Activated CD8-positive, alpha-beta T cell treated with anti-CD3 and anti-CD28 coated beads, Interleukin-2, amount 10 ng/mL, durations not matched to agents 7 days and 5 days (primary cell): ENCODE measurements at regions not wholly inside any gene's neighbourhood (a gene's known extent, or its start where the extent isn't known, plus 50 kb on each side); places are given as distances from the start of the nearest gene placed in this dataset.
"Not testable (repeated sequence)": the region's sequence is repeated elsewhere in the genome, so short reads cannot be mapped to it uniquely, and the experiment has no call there.

Experiments
- ATAC-seq: fragments of 150-1000 bp; cut with Tn5 transposase; one replicate; pipeline ENCODE4 v1.10.0; 2021; ENCODE audit warnings: moderate library complexity
- CTCF ChIA-PET: fragments of 350-600 bp; sonication (Branson Sonifier 250); formaldehyde crosslinking; loops from one replicate; lab custom pipeline; 2021; ENCODE audit warnings: antibody characterized with exemption; lab: Charles Lee
- POLR2A ChIA-PET: fragments of 350-600 bp; sonication (Branson Sonifier 250); formaldehyde crosslinking; loops from one replicate; lab custom pipeline; 2021; ENCODE audit warnings: antibody characterized with exemption; lab: Charles Lee
- DNase-seq: peaks from one replicate; pipeline ENCODE4 v3.0.0-alpha.2; 2020
- H3K27ac Mint-ChIP-seq: one replicate; pipeline ENCODE4 v1.8.0; 2021; ENCODE audit warnings: mild to moderate bottlenecking, mixed read lengths
- H3K27me3 Mint-ChIP-seq: one replicate; pipeline ENCODE4 v1.8.0; 2021; ENCODE audit warnings: low read depth, mixed read lengths
- H3K36me3 Mint-ChIP-seq: one replicate; pipeline ENCODE4 v1.8.0; 2021; ENCODE audit warnings: low read depth, mixed read lengths
- H3K4me1 Mint-ChIP-seq: one replicate; pipeline ENCODE4 v1.8.0; 2021; ENCODE audit warnings: low read depth, mixed read lengths
- H3K4me3 Mint-ChIP-seq: one replicate; pipeline ENCODE4 v1.8.0; 2021; ENCODE audit warnings: mild to moderate bottlenecking, mixed read lengths
- H3K9me3 Mint-ChIP-seq: one replicate; pipeline ENCODE4 v1.8.0; 2022; ENCODE audit warnings: mixed read lengths; ENCODE audit not compliant: insufficient read depth

GRCh38 chr15:31193291-31193690 lies 91.8 kb upstream of the TRPM1 start:
- Mint-ChIP-seq H3K27me3 (peaks cover 23% of the 10 kb centered on the region), H3K36me3 (peaks cover 10% of the 10 kb centered on the region), H3K27ac (no peak overlapping the region), H3K4me1 (no peaks in the 10 kb centered on the region), H3K4me3 (no peak overlapping the region), H3K9me3 (peaks cover 15% of the 10 kb centered on the region)
- no peak for DNase-seq
- ATAC-seq, result no peak
- CTCF ChIA-PET, result interaction anchor here (1.3 kb wide), 1 partner anchor 295 kb away, joined by 3 read pairs; no protein-coding TSS in a partner anchor
- POLR2A ChIA-PET, result interaction anchor here (0.7 kb wide), 1 partner anchor 61 kb away, joined by 3 read pairs; no protein-coding TSS in a partner anchor

DNA sequence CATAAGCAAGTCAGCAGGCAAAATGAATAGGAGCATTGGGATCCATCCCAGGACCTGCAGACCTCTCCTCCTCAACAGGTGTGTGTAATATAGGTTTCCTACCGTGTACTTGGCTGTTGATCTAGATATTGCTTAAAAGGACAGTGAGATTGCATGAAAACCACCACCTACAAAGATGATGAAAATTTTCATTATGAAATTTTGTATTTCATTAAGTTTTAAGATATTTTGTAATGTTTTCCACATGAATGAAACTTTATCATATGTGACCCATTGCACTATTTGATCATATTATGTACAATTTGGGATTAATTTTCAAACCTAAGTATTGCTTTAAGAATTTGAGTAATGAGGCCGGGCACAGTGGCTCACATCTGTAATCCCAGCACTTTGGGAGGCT lies 94.3 kb upstream of the TRPM1 start:
- Mint-ChIP-seq H3K4me3 (no peak overlapping the region), H3K4me1 (peaks cover 6% of the 10 kb centered on the region), H3K36me3 (no peaks in the 10 kb centered on the region), H3K27me3 (peaks cover 21% of the 10 kb centered on the region), H3K27ac (no peak overlapping the region), H3K9me3 (no peaks in the 10 kb centered on the region)
- ATAC-seq (no peak), DNase-seq (no peak)
- ChIA-PET POLR2A (no interaction called here), CTCF (no interaction called here)

GRCh38 chr15:31197497-31198414 lies 96.2 kb upstream of the TRPM1 start:
- Mint-ChIP-seq H3K4me3 (no peak overlapping the region), H3K27ac (no peak overlapping the region), H3K9me3 (no peaks in the 10 kb centered on the region), H3K4me1 (peaks cover 10% of the 10 kb centered on the region), H3K36me3 (no peaks in the 10 kb centered on the region), H3K27me3 (peaks cover 14% of the 10 kb centered on the region)
- ChIA-PET POLR2A (interaction anchor here (0.6 kb wide), 1 partner anchor 194 kb away, joined by 3 read pairs; no protein-coding TSS in a partner anchor), CTCF (interaction anchor here (0.9 to 1.1 kb wide), 2 partner anchors 17 to 239 kb away, joined by 3 read pairs; no protein-coding TSS in a partner anchor)
- no peak for ATAC-seq
- peak; percentile 51 for DNase-seq

DNA sequence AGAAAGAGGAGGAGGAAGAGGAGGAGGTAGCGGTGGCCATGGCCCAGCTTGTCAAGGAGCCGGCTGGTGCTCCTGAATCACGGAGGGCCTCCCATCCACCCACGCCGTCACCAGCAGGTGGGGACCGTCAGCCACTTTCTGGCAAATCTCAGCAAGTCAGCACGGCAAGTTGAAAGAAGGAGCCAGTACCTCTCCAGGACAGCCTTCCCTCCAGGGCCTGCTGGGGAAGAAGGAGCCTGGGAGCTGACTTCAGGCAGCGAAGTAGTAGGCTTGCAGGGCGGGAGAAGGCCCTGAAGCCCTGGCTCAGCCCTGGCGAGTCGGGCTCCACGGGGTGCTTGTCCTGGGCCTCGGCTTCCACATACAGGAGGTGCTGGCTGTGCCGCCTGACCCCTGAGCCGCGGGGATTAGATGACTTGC lies 99.2 kb upstream of the TRPM1 start:
- H3K27ac Mint-ChIP-seq, result peak overlapping the region; percentile 32
- H3K4me3 Mint-ChIP-seq, result no peak overlapping the region
- ATAC-seq (peak; percentile 86), DNase-seq (peak; percentile 80)
- H3K4me1 Mint-ChIP-seq, result peaks cover 19% of the 10 kb centered on the region
- ChIA-PET POLR2A (no interaction called here), CTCF (interaction anchor here (0.6 to 3.7 kb wide), 20 partner anchors 11 to 289 kb away, joined by 3 to 41 read pairs (median 3); no protein-coding TSS in a partner anchor)
- H3K27me3 Mint-ChIP-seq, result peaks cover 14% of the 10 kb centered on the region
- no peaks in the 10 kb centered on the region for H3K9me3 Mint-ChIP-seq
- H3K36me3 Mint-ChIP-seq, result no peaks in the 10 kb centered on the region

GRCh38 chr15:31202953-31203352 lies 101.4 kb upstream of the TRPM1 start:
- peak; percentile 59 for ATAC-seq
- ChIA-PET CTCF (interaction anchor here (0.6 to 3.7 kb wide), 5 partner anchors 12 to 287 kb away, joined by 3 to 16 read pairs (median 5); no protein-coding TSS in a partner anchor), POLR2A (no interaction called here)
- Mint-ChIP-seq H3K27ac (no peak overlapping the region), H3K36me3 (no peaks in the 10 kb centered on the region), H3K4me3 (no peak overlapping the region), H3K27me3 (peaks cover 13% of the 10 kb centered on the region), H3K9me3 (no peaks in the 10 kb centered on the region), H3K4me1 (peaks cover 36% of the 10 kb centered on the region)
- peak; percentile 31 for DNase-seq

- Mint-ChIP-seq H3K27ac (no peak overlapping the region), H3K4me1 (peaks cover 40% of the 10 kb centered on the region), H3K9me3 (no peaks in the 10 kb centered on the region), H3K36me3 (no peaks in the 10 kb centered on the region), H3K27me3 (peaks cover 3% of the 10 kb centered on the region), H3K4me3 (no peak overlapping the region)
- DNase-seq (no peak), ATAC-seq (no peak)
- CTCF ChIA-PET, result no interaction called here
- POLR2A ChIA-PET, result no interaction called here
Observed at GRCh38 chr15:31203999-31204398, 102.5 kb upstream of the TRPM1 start.

DNA sequence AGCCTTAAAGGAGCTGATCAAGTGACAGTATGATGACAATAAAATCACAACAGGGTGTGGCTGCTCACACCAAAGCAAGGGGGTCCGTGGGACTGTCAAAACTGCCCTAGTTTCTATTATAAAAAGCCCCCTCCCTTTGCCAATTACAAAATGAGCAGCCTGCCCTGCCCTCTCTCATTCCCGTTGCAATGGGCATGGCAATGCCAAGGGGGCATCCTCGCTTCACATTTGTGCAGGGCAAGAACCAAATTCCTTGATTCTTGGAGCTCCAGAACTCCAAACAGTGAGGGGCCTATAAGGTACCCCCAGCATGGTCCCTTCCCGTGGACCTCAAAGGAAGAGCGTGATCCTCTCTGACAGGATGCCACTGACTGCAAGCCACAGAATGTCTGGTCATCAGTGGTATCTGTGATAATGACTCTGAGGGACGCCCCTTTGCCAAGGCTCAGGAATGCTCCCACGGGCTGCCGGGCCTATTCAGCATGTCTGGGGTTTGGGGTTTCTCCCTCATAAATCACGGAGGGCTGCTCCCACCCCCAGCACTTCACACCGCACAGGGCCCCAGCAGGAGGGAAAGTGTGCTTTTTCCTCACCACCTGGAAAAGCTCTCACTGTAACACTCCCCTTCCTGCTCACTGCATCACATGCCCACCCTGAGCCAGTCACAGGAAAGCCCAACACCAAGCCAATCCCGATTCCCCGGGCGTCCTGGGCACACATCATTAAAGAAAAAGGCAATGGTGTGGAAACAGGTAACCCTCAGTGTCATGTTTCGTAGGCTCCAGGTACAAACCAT lies 105.1 kb upstream of the TRPM1 start:
- peaks cover 8% of the 10 kb centered on the region for H3K36me3 Mint-ChIP-seq
- H3K4me1 Mint-ChIP-seq, result peaks cover 43% of the 10 kb centered on the region
- H3K27me3 Mint-ChIP-seq, result no peaks in the 10 kb centered on the region
- no peak overlapping the region for H3K27ac Mint-ChIP-seq
- POLR2A ChIA-PET, result interaction anchor here (1.7 kb wide), 1 partner anchor 120 kb away, joined by 6 read pairs; the partner anchor contains the start of gene KLF13
- DNase-seq (no peak), ATAC-seq (no peak)
- peaks cover 8% of the 10 kb centered on the region for H3K9me3 Mint-ChIP-seq
- H3K4me3 Mint-ChIP-seq, result no peak overlapping the region
- CTCF ChIA-PET, result interaction anchor here (0.8 to 2.1 kb wide), 7 partner anchors 8 to 290 kb away, joined by 3 to 8 read pairs (median 4); no protein-coding TSS in a partner anchor

GRCh38 chr15:31207246-31207645 lies 105.7 kb upstream of the TRPM1 start:
- POLR2A ChIA-PET, result interaction anchor here (1.7 kb wide), 1 partner anchor 119 kb away, joined by 6 read pairs; the partner anchor contains the start of gene KLF13
- H3K27me3 Mint-ChIP-seq, result no peaks in the 10 kb centered on the region
- CTCF ChIA-PET, result interaction anchor here (0.8 to 2.1 kb wide), 6 partner anchors 8 to 289 kb away, joined by 3 to 7 read pairs (median 4); no protein-coding TSS in a partner anchor
- peaks cover 44% of the 10 kb centered on the region for H3K4me1 Mint-ChIP-seq
- peaks cover 11% of the 10 kb centered on the region for H3K9me3 Mint-ChIP-seq
- DNase-seq (peak; percentile 67), ATAC-seq (peak; percentile 87)
- H3K27ac Mint-ChIP-seq, result no peak overlapping the region
- no peak overlapping the region for H3K4me3 Mint-ChIP-seq
- peaks cover 10% of the 10 kb centered on the region for H3K36me3 Mint-ChIP-seq

- H3K27me3 Mint-ChIP-seq, DNase-seq, H3K4me3 Mint-ChIP-seq, ATAC-seq, POLR2A ChIA-PET: not testable (repeated sequence)
- CTCF ChIA-PET, result interaction anchor here (1.0 to 1.1 kb wide), 2 partner anchors 135 to 282 kb away, joined by 4 read pairs; no protein-coding TSS in a partner anchor
- Mint-ChIP-seq H3K27ac (peak overlapping the region; percentile 7), H3K36me3 (peaks cover 10% of the 10 kb centered on the region), H3K4me1 (peaks cover 39% of the 10 kb centered on the region), H3K9me3 (peaks cover 11% of the 10 kb centered on the region)
Observed at GRCh38 chr15:31207861-31208260, 106.3 kb upstream of the TRPM1 start.

GRCh38 chr15:31208817-31209216 lies 107.3 kb upstream of the TRPM1 start:
- Mint-ChIP-seq H3K27me3 (no peaks in the 10 kb centered on the region), H3K9me3 (peaks cover 11% of the 10 kb centered on the region), H3K4me3 (no peak overlapping the region), H3K4me1 (peaks cover 35% of the 10 kb centered on the region), H3K27ac (no peak overlapping the region), H3K36me3 (peaks cover 10% of the 10 kb centered on the region)
- DNase-seq, result no peak
- ATAC-seq, result no peak
- CTCF ChIA-PET, result no interaction called here
- POLR2A ChIA-PET, result no interaction called here

DNA sequence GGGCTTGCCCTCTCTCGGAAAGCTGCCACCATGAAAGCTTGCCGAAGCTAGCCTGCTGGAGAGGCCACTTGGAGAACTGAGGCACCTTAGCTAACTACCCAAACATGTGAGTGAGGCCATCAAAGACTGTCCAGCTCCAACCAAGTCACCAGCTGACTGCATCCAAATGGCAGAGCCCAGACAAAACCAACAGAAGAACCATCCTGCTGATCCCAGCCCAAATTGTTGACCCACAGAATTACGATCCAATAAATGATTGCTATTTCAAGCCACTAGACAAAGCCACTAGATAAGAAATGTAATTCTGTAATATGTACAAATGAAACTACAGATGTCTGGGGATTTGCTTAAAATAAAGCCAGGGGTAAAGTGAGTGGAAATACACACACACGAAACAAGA lies 109.8 kb upstream of the TRPM1 start:
- Mint-ChIP-seq H3K36me3 (peaks cover 10% of the 10 kb centered on the region), H3K4me3 (no peak overlapping the region), H3K27me3 (no peaks in the 10 kb centered on the region), H3K27ac (no peak overlapping the region), H3K9me3 (peaks cover 11% of the 10 kb centered on the region), H3K4me1 (peaks cover 48% of the 10 kb centered on the region)
- POLR2A ChIA-PET, result no interaction called here
- ATAC-seq (no peak), DNase-seq (peak; percentile 17)
- CTCF ChIA-PET, result interaction anchor here (1.1 to 5.1 kb wide), 3 partner anchors 11 to 278 kb away, joined by 3 to 56 read pairs (median 3); no protein-coding TSS in a partner anchor
